Immature natural killer cell (primary cell): ENCODE measurements at regions not wholly inside any gene's neighbourhood (a gene's known extent, or its start where the extent isn't known, plus 50 kb on each side); places are given as distances from the start of the nearest gene placed in this dataset.
A peak's percentile ranks its signal among the peaks of the same experiment; 100 is the strongest.
"Not testable (repeated sequence)": the region's sequence is repeated elsewhere in the genome, so short reads cannot be mapped to it uniquely, and the experiment has no call there.

Source experiments
- DNase-seq, 3 donors: peaks; one replicate each; pipeline ENCODE4 v3.0.0; 2022; ENCODE audit warnings: mixed read lengths in 1 of 3
- H3K27ac Mint-ChIP-seq, 6 donors: one replicate each; pipeline ENCODE4 v1.8.0; 2020; ENCODE audit warnings: mixed read lengths in 6 of 6, mild to moderate bottlenecking in 5 of 6, inconsistent platforms in 4 of 6, moderate library complexity in 3 of 6
- H3K27me3 Mint-ChIP-seq, 3 donors: one replicate each; pipeline ENCODE4 v1.8.0; 2020 to 2021; ENCODE audit warnings: low read depth in 3 of 3, mild to moderate bottlenecking in 3 of 3, mixed read lengths in 3 of 3, moderate library complexity in 3 of 3, inconsistent platforms in 1 of 3
- H3K36me3 Mint-ChIP-seq, 3 donors: one replicate each; pipeline ENCODE4 v1.8.0; 2020; ENCODE audit warnings: mixed read lengths in 3 of 3, inconsistent platforms in 2 of 3, mild to moderate bottlenecking in 2 of 3
- H3K4me1 Mint-ChIP-seq, 2 donors: one replicate each; pipeline ENCODE4 v1.8.0; 2020; ENCODE audit warnings: inconsistent platforms in 2 of 2, mild to moderate bottlenecking in 2 of 2, mixed read lengths in 2 of 2, moderate library complexity in 1 of 2
- H3K4me3 Mint-ChIP-seq, 5 donors: one replicate each; pipeline ENCODE4 v1.8.0; 2020; ENCODE audit warnings: mild to moderate bottlenecking in 5 of 5, mixed read lengths in 5 of 5, inconsistent platforms in 3 of 5, moderate library complexity in 3 of 5
- H3K9me3 Mint-ChIP-seq, 6 donors: one replicate each; pipeline ENCODE4 v1.8.0; 2020; ENCODE audit warnings: mild to moderate bottlenecking in 6 of 6, mixed read lengths in 6 of 6, inconsistent platforms in 4 of 6, moderate library complexity in 3 of 6

GRCh38 chr19:29873801-29874575 is 62.2 kb downstream of the CCNE1 start:
- DNase-seq: no peak
- Mint-ChIP-seq H3K27me3 (peaks cover 0 to 20% (median 10%) of the 10 kb centered on the region in 3 donors), H3K36me3 (no peaks in the 10 kb centered on the region), H3K4me1 (peaks cover 4 to 8% of the 10 kb centered on the region in 2 donors), H3K9me3 (no peaks in the 10 kb centered on the region), H3K4me3 (peak overlapping the region in 2 of 5 donors; percentile 50 to 52), H3K27ac (no peak overlapping the region)

DNA sequence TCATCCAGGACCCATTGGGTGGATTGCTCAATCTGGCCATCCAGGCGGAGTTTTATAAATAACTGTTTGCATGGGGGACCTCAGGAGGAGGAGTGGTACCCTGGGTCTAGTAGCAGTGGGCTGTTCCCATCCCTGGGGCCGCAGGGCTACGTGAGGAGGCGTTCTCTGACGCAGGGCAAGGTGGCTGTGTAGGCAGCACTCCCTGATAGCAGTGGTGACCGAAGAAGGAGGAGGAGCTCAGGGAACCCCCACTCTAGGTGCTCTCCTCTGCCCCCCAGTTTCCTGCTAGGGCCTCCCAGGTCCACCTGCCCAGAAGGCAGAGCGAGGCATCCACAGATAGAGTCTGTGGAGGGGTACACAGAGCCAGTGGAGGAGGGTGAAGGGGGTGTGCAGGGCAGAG is 64.1 kb downstream of the CCNE1 start:
- Mint-ChIP-seq H3K4me3 (no peak overlapping the region), H3K36me3 (no peaks in the 10 kb centered on the region), H3K27ac (no peak overlapping the region), H3K9me3 (no peaks in the 10 kb centered on the region), H3K4me1 (peaks cover 4 to 8% of the 10 kb centered on the region in 2 donors), H3K27me3 (peaks cover 0 to 20% (median 10%) of the 10 kb centered on the region in 3 donors)
- DNase-seq: no peak

DNA sequence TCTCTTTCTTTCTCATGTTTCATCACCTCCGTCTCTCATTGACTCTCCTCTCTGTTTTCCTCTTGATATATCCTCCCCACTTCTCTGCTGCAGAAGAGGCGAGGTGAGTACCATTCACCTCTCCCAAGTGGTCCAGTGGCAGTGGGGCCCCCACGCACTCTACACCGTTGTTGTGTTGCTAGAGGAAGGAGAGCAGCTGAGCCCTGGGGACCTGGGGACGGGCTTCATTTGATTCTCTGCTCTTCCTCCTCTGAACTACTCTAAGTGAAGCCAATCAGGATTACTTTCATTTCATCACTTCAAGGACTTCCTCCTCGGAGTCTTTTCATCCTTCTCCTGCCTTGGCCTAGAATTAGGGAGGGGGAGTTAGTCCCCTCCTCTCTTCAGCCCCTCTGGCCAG is 64.6 kb downstream of the CCNE1 start:
- H3K4me1 Mint-ChIP-seq: peaks cover 4% of the 10 kb centered on the region in 2 donors
- H3K27me3 Mint-ChIP-seq: peaks cover 0 to 20% (median 12%) of the 10 kb centered on the region in 3 donors
- H3K9me3 Mint-ChIP-seq: no peaks in the 10 kb centered on the region
- peak overlapping the region in 1 of 5 donors; percentile 23 for H3K4me3 Mint-ChIP-seq
- no peak for DNase-seq
- no peaks in the 10 kb centered on the region for H3K36me3 Mint-ChIP-seq
- H3K27ac Mint-ChIP-seq: peak overlapping the region in 2 of 6 donors; percentile 30 to 53

DNA sequence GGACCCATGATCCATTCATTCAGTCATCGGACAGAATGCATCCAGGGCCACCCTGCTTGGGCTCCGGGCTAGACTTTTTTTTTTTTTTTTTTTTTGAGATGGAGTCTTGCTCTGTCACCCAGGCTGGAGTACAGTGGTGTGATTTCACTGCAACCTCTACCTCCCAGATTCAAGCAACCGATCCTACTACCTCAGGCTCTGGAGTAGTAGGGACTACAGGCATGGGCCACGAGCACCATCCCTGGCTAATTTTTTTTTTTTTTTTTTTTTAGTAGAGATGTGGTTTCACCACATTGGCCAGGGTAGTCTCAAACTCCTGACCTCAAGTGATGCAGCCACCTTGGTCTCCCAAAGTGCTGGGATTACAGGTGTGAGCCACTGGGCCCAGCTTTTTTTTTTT is 65.1 kb downstream of the CCNE1 start:
- not testable (repeated sequence) for H3K4me3 Mint-ChIP-seq

GRCh38 chr19:29878973-29879654 is 62.9 kb upstream of the URI1 start:
- Mint-ChIP-seq H3K36me3 (no peaks in the 10 kb centered on the region), H3K4me1 (no peaks in the 10 kb centered on the region), H3K4me3 (no peak overlapping the region), H3K27ac (no peak overlapping the region), H3K9me3 (no peaks in the 10 kb centered on the region), H3K27me3 (peaks cover 0 to 16% (median 6%) of the 10 kb centered on the region in 3 donors)
- no peak for DNase-seq

More for the DNA sequence above, 65.1 kb downstream of the CCNE1 start:
- not testable (repeated sequence) for H3K9me3 Mint-ChIP-seq, H3K36me3 Mint-ChIP-seq, H3K4me1 Mint-ChIP-seq, H3K27ac Mint-ChIP-seq, DNase-seq
- peaks cover 0 to 18% (median 12%) of the 10 kb centered on the region in 3 donors for H3K27me3 Mint-ChIP-seq

- Mint-ChIP-seq H3K27me3 (peaks cover 0 to 16% (median 5%) of the 10 kb centered on the region in 3 donors), H3K9me3 (no peaks in the 10 kb centered on the region), H3K4me1 (no peaks in the 10 kb centered on the region), H3K4me3 (no peak overlapping the region), H3K27ac (no peak overlapping the region), H3K36me3 (no peaks in the 10 kb centered on the region)
- no peak for DNase-seq
Measured at GRCh38 chr19:29879655-29879974, 62.4 kb upstream of the URI1 start.

GRCh38 chr19:29880498-29881081 is 61.4 kb upstream of the URI1 start:
- Mint-ChIP-seq H3K9me3 (peaks cover 0 to 2% (median 0%) of the 10 kb centered on the region in 6 donors), H3K27me3 (peaks cover 0 to 14% (median 5%) of the 10 kb centered on the region in 3 donors), H3K4me3 (no peak overlapping the region), H3K36me3 (no peaks in the 10 kb centered on the region), H3K27ac (no peak overlapping the region), H3K4me1 (no peaks in the 10 kb centered on the region)
- DNase-seq: no peak

DNA sequence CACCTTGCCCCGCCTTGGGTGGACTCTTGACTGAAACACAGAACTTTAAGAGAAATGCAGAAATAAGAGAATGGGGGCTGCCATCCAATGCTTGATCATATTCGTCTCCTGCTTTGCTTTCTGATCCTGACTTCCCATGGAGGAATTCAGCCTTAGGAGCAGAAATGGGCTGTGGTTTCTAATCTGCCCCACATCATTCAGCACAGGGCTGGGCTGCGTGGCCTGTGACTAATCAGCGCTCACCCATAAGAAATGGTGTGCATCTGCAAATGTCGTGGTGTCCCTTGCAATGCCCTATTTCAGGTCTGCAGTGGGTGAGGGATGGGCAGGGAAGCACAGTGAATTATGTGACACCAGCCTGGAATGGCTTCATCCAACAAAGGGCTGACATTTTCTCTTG is 60.7 kb upstream of the URI1 start:
- H3K9me3 Mint-ChIP-seq: peaks cover 0 to 2% (median 0%) of the 10 kb centered on the region in 6 donors
- H3K4me3 Mint-ChIP-seq: no peak overlapping the region
- peaks cover 0 to 11% (median 3%) of the 10 kb centered on the region in 3 donors for H3K27me3 Mint-ChIP-seq
- H3K27ac Mint-ChIP-seq: no peak overlapping the region
- DNase-seq: no peak
- H3K4me1 Mint-ChIP-seq: no peaks in the 10 kb centered on the region
- H3K36me3 Mint-ChIP-seq: no peaks in the 10 kb centered on the region

DNA sequence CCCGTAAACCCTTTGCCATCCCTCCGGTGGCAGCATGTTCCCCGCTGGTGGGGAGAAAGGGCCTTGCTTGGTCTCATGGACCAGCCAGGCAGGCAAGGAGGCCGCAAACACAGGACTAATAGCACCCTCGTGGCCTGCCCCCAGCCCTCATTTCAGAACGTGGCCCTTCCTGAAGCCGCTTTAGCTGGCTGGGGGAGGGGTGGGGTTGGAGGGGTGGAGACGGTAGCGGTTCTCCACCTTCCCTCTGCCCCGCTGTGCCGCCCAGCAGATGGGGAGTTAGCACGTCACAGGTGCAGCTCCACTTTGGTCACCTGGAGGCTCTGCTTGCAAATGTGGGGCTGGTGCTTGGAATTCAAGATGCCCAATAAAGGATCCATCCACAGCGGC is 59.3 kb upstream of the URI1 start:
- H3K4me3 Mint-ChIP-seq: no peak overlapping the region
- H3K27ac Mint-ChIP-seq: no peak overlapping the region
- peaks cover 0 to 11% (median 4%) of the 10 kb centered on the region in 3 donors for H3K27me3 Mint-ChIP-seq
- H3K9me3 Mint-ChIP-seq: peaks cover 0 to 2% (median 0%) of the 10 kb centered on the region in 6 donors
- no peaks in the 10 kb centered on the region for H3K4me1 Mint-ChIP-seq
- DNase-seq: no peak
- no peaks in the 10 kb centered on the region for H3K36me3 Mint-ChIP-seq

DNA sequence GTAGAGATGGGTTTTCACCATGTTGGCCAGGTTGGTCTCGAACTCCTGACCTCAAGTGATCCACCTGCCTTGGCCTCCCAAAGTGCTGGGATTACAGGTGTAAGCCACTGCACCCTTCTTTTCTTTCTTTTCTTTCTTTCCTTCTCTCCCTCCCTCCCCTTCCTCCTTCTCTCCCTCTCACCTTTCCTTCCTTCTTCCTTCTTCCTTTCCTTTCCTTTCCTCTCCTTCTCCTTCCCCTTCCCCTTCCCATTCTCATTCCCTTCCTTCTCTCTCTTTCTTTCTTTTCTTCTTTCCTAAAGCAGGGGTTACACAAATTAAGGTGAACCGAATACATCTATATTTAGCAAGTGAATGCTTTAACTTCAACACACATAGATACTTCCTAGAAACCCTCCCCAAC is 58.0 kb upstream of the URI1 start:
- Mint-ChIP-seq H3K9me3 (peaks cover 0 to 2% (median 0%) of the 10 kb centered on the region in 6 donors), H3K4me3 (no peak overlapping the region), H3K27ac (no peak overlapping the region), H3K27me3 (peaks cover 0 to 8% (median 5%) of the 10 kb centered on the region in 3 donors), H3K4me1 (no peaks in the 10 kb centered on the region), H3K36me3 (no peaks in the 10 kb centered on the region)
- no peak for DNase-seq

DNA sequence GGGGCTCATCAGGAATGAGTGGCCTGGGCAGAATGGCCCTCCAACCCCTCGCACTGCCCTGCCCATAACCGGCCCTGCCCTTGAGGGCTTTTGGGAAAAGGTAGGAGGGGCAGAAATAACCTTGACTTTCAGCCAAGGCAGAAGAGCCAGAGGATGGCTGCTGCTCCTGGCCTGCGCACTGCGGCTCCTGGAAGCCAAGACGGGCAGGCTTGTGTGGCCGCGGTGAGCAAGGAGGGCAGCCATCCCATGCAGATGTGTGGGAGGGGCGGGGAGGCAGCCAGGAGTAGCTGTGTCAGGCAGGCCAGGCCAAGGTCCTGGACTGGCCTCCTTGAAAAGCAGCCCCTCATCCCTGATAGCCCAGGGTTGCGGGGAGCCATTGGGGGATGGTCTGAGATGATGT is 57.6 kb upstream of the URI1 start:
- DNase-seq: no peak
- Mint-ChIP-seq H3K4me1 (no peaks in the 10 kb centered on the region), H3K36me3 (no peaks in the 10 kb centered on the region), H3K4me3 (no peak overlapping the region), H3K27ac (no peak overlapping the region), H3K27me3 (peaks cover 0 to 8% (median 5%) of the 10 kb centered on the region in 3 donors), H3K9me3 (peaks cover 0 to 2% (median 0%) of the 10 kb centered on the region in 6 donors)

DNA sequence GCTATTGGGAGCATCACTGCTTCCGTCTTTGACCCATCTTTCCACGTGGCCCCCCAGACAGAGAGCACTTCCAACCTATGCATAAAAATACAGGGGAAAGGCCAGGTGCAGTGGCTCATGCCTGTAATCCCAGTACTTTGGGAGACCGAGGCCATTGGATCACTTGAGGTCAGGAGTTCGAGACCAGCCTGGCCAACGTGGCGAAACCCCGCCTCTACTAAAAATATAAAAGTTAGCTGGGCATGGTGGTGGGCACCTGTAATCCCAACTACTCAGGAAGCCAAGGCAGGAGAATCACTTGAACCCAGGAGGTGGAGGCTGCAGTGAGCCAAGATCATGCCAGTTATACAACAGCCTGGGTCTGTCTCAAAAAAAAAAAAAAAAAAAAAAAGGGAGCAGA is 55.9 kb upstream of the URI1 start:
- H3K27me3 Mint-ChIP-seq, H3K4me3 Mint-ChIP-seq, DNase-seq, H3K27ac Mint-ChIP-seq, H3K4me1 Mint-ChIP-seq, H3K36me3 Mint-ChIP-seq, H3K9me3 Mint-ChIP-seq: not testable (repeated sequence)

GRCh38 chr19:29886586-29886985 is 55.5 kb upstream of the URI1 start:
- Mint-ChIP-seq H3K27me3 (peaks cover 0 to 4% (median 4%) of the 10 kb centered on the region in 3 donors), H3K9me3 (peaks cover 0 to 2% (median 0%) of the 10 kb centered on the region in 6 donors), H3K27ac (no peak overlapping the region), H3K36me3 (no peaks in the 10 kb centered on the region), H3K4me3 (no peak overlapping the region), H3K4me1 (no peaks in the 10 kb centered on the region)
- no peak for DNase-seq

DNA sequence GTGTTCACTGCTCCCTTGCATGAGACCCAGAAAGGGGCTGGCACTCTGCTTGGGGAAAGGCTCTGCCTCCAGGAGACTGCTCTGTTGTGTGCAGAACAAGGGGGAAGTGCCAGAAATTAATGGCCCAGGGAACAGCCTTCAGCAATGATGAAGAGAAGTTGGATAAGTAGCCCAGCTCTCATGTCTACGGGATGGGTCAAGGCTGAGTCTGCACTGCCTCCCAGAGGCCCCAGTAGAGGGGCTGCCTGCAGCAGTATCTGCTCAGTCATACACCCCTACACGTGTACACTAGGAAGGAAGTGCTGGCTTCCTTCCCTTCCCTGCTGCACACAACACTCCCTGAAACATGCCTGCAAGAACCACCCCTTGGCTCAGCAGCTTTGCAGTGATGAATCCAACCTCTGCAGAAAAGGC is 54.6 kb upstream of the URI1 start:
- H3K27ac Mint-ChIP-seq: no peak overlapping the region
- no peak overlapping the region for H3K4me3 Mint-ChIP-seq
- H3K9me3 Mint-ChIP-seq: peaks cover 0 to 2% (median 0%) of the 10 kb centered on the region in 6 donors
- no peak for DNase-seq
- no peaks in the 10 kb centered on the region for H3K4me1 Mint-ChIP-seq
- no peaks in the 10 kb centered on the region for H3K36me3 Mint-ChIP-seq
- peaks cover 0 to 4% (median 3%) of the 10 kb centered on the region in 3 donors for H3K27me3 Mint-ChIP-seq
